GM12878 (cell line): ENCODE measurements at regions not wholly inside any gene's neighbourhood (a gene's known extent, or its start where the extent isn't known, plus 50 kb on each side); places are given as distances from the start of the nearest gene placed in this dataset.

ENCODE experiments used
- ATAC-seq: fragments of 200-7000 bp; cut with Tn5 transposase; 3 replicates; pipeline ENCODE4 v1.9.1; 2020; ENCODE audit warnings: mild to moderate bottlenecking, moderate library complexity
- BruUV-seq: library from RNA; stranded (reverse); fragments of 400-500 nt; replicated peaks from 2 replicates; lab custom pipeline; 2021; lab: Mats Ljungman, UMichigan
- CTCF ChIA-PET: fragments of 300-600 bp; sonication (Branson Sonifier 250); formaldehyde crosslinking; extraction: SDS; loops from one replicate; lab custom pipeline; 2021; ENCODE audit warnings: inconsistent platforms; lab: Yijun Ruan, JAX
- POLR2A ChIA-PET: fragments of 350-600 bp; formaldehyde crosslinking; extraction: SDS; loops from one replicate; lab custom pipeline; 2021; ENCODE audit warnings: inconsistent platforms; lab: Charles Lee
- RAD21 ChIA-PET: fragments of 300-600 bp; sonication (Branson Sonifier 250); formaldehyde crosslinking; loops from one replicate; lab custom pipeline; 2023; ENCODE audit warnings: antibody characterized with exemption; ENCODE audit not compliant: unreplicated experiment; lab: Charles Lee
- SMC1A ChIA-PET: fragments of 300-600 bp; sonication (Branson Sonifier 250); formaldehyde crosslinking; loops from one replicate; lab custom pipeline; 2023; ENCODE audit not compliant: unreplicated experiment, uncharacterized antibody; lab: Charles Lee
- DNase-seq: peaks from one replicate; pipeline ENCODE4 v3.0.0-alpha.2; 2011; ENCODE audit warnings: low read depth, low spot score
- FAIRE-seq: peaks from 3 replicates; lab custom pipeline; 2011; peaks lifted over from hg19 to GRCh38; lab: Jason Lieb, UNC
- H2AFZ ChIP-seq: 2 replicates; pipeline ENCODE4 v1.6.0; 2011; ENCODE audit warnings: low read depth, low read length, control low read depth; ENCODE audit not compliant: control insufficient read depth
- H3K27ac ChIP-seq: 2 replicates; pipeline ENCODE4 v1.5.1; 2011; ENCODE audit warnings: control low read depth; ENCODE audit not compliant: control insufficient read depth, insufficient read depth
- H3K27me3 ChIP-seq, 2 experiments: replicated peaks in 1 of 2; 2 replicates each; pipeline versions ENCODE4 v1.6.0 to v1.6.1; 2011; ENCODE audit warnings: low read length in 1 of 2; ENCODE audit not compliant: control insufficient read depth in 2 of 2, insufficient read depth in 2 of 2
- H3K36me3 ChIP-seq, 2 experiments: 2 replicates each; pipeline ENCODE4 v1.5.1; 2011; ENCODE audit warnings: low read length in 1 of 2; ENCODE audit not compliant: control insufficient read depth in 2 of 2, insufficient read depth in 2 of 2
- H3K4me1 ChIP-seq: 2 replicates; pipeline ENCODE4 v1.6.1; 2011; ENCODE audit warnings: mild to moderate bottlenecking, low read length, moderate library complexity, mixed read lengths; ENCODE audit not compliant: control insufficient read depth, insufficient read depth
- H3K4me2 ChIP-seq: 2 replicates; pipeline ENCODE4 v1.6.0; 2011; ENCODE audit warnings: control low read depth; ENCODE audit not compliant: control insufficient read depth, insufficient read depth
- H3K4me3 ChIP-seq: fragments of 200-600 bp; sonication (generic); 2 replicates; pipeline ENCODE4 v1.5.1; 2016
- H3K79me2 ChIP-seq: 2 replicates; pipeline ENCODE4 v1.6.0; 2011; ENCODE audit warnings: low read length; ENCODE audit not compliant: control insufficient read depth, insufficient read depth
- H3K9ac ChIP-seq: 2 replicates; pipeline ENCODE4 v1.8.0; 2011; ENCODE audit warnings: low read length, control low read depth, mixed read lengths; ENCODE audit not compliant: control insufficient read depth, insufficient read depth
- H3K9me3 ChIP-seq: replicated peaks from 3 replicates; pipeline ENCODE4 v1.5.1; 2011; ENCODE audit warnings: mild to moderate bottlenecking, low read length; ENCODE audit not compliant: control insufficient read depth, insufficient read depth
- H4K20me1 ChIP-seq: 2 replicates; pipeline ENCODE4 v1.6.0; 2011; ENCODE audit not compliant: control insufficient read depth, insufficient read depth
- ATF2 ChIP-seq: IDR thresholded peaks from 2 replicates; pipeline ENCODE4 v1.6.1; 2012; ENCODE audit warnings: low read length, inconsistent platforms
- BCL11A ChIP-seq: IDR thresholded peaks from 2 replicates; pipeline ENCODE4 v1.6.1; 2011; ENCODE audit warnings: low read depth, low read length
- CBFB ChIP-seq: IDR thresholded peaks from 2 replicates; pipeline ENCODE4 v1.6.1; 2016; ENCODE audit warnings: antibody characterized with exemption, low read depth
- E2F4 ChIP-seq: IDR thresholded peaks from 2 replicates; pipeline ENCODE4 v1.6.1; 2012; ENCODE audit warnings: low read depth, low read length, improper control_type of control experiment
- ESRRA ChIP-seq: IDR thresholded peaks from 2 replicates; pipeline ENCODE4 v1.6.1; 2012; ENCODE audit warnings: mild to moderate bottlenecking, low read length, improper control_type of control experiment
- EZH2 ChIP-seq: IDR thresholded peaks from 2 replicates; pipeline ENCODE4 v1.6.1; 2012; ENCODE audit warnings: low read depth, mild to moderate bottlenecking, control low read depth, inconsistent platforms, low read length, borderline replicate concordance; ENCODE audit not compliant: control insufficient read depth
- KAT2A ChIP-seq: conservative IDR thresholded peaks from 2 replicates; pipeline ENCODE4 v1.6.1; 2011; ENCODE audit warnings: low read depth, low read length; ENCODE audit not compliant: control insufficient read depth
- NR2F1 ChIP-seq: fragments of 450-650 bp; conservative IDR thresholded peaks from 2 replicates; pipeline ENCODE4 v1.6.1; 2017; ENCODE audit warnings: mild to moderate bottlenecking
- NRF1 ChIP-seq: conservative IDR thresholded peaks from 2 replicates; pipeline ENCODE4 v1.6.1; 2011; ENCODE audit warnings: mild to moderate bottlenecking, low read depth, low read length, improper control_type of control experiment
- POLR2AphosphoS5 ChIP-seq: IDR thresholded peaks from 2 replicates; pipeline ENCODE4 v1.6.1; 2011; ENCODE audit warnings: mild to moderate bottlenecking, low read length, inconsistent platforms
- RB1 ChIP-seq: fragments of 450-650 bp; formaldehyde crosslinking; IDR thresholded peaks from 2 replicates; pipeline ENCODE4 v1.6.1; 2017; ENCODE audit warnings: mild to moderate bottlenecking, borderline replicate concordance
- SIX5 ChIP-seq: IDR thresholded peaks from 2 replicates; pipeline ENCODE4 v1.6.1; 2011; ENCODE audit warnings: mild to moderate bottlenecking, low read depth, low read length, moderate library complexity; ENCODE audit not compliant: severe bottlenecking
- TBL1XR1 ChIP-seq: IDR thresholded peaks from 2 replicates; pipeline ENCODE4 v1.6.1; 2012; ENCODE audit warnings: low read depth, low read length, improper control_type of control experiment
- USF1 ChIP-seq: IDR thresholded peaks from 2 replicates; pipeline ENCODE4 v1.6.1; 2011; ENCODE audit warnings: borderline replicate concordance, low read depth, mild to moderate bottlenecking, moderate library complexity, mixed read lengths, low read length; ENCODE audit not compliant: insufficient read depth; ENCODE audit errors: extremely low read length
- ZNF207 ChIP-seq: fragments of 450-650 bp; IDR thresholded peaks from 2 replicates; pipeline ENCODE4 v1.6.1; 2014; ENCODE audit warnings: antibody characterized with exemption, mild to moderate bottlenecking, borderline replicate concordance
- ZNF274 ChIP-seq: IDR thresholded peaks from one replicate; pipeline ENCODE4 v1.8.0; 2011; ENCODE audit not compliant: insufficient read length, insufficient read depth
- WGBS: methylation state at CpG from one replicate; pipeline ENCODE4 v1.1.6; 2016; ENCODE audit warnings: low lambda C conversion rate; ENCODE audit not compliant: insufficient replicate concordance, insufficient coverage; ENCODE audit errors: missing lambda C conversion rate; 5-methylcytosine and 5-hydroxymethylcytosine counted together
- in situ Hi-C: fragments of 300-500 bp; cut with MboI; formaldehyde crosslinking; loops from 9 replicates; pipeline ENCODE4 v1.14.3; 2018; ENCODE audit warnings: mixed read lengths
- intact Hi-C: fragments of 100-400 bp; cut with micrococcal nuclease; formaldehyde crosslinking; loops from one replicate; pipeline ENCODE4 v1.14.2; 2022; ENCODE audit not compliant: unreplicated experiment

GRCh38 chr1:47562147-47562546, 124.3 kb downstream of the FOXD2 start:
- Histone ChIP-seq H3K9ac (no peak overlapping the region), H3K4me1 (no peaks in the 10 kb centered on the region), H3K9me3 (no peaks in the 10 kb centered on the region), H3K27me3 (no peaks in the 10 kb centered on the region), H3K79me2 (no peaks in the 10 kb centered on the region), H2AFZ (no peak overlapping the region), H3K4me3 (no peak overlapping the region), H4K20me1 (no peaks in the 10 kb centered on the region), H3K27ac (no peak overlapping the region), H3K4me2 (no peak overlapping the region), H3K36me3 (no peaks in the 10 kb centered on the region)
- DNase-seq (no peak), ATAC-seq (no peak), FAIRE-seq (no peak)
- intact Hi-C loops = no loop called here
- WGBS = 0% methylated on average over 1 of the region's 1 CpG
- in situ Hi-C loops = no loop called here
- BruUV-seq = no TSS peak
- TF ChIP-seq ATF2 (no peak), CBFB (no peak), NRF1 (no peak), ZNF207 (no peak), KAT2A (no peak), USF1 (no peak), POLR2AphosphoS5 (no peak), SIX5 (no peak), ESRRA (no peak), E2F4 (no peak), RB1 (no peak), BCL11A (no peak), NR2F1 (no peak), TBL1XR1 (no peak), EZH2 (no peak), ZNF274 (no peak)
- POLR2A ChIA-PET = no interaction called here
- CTCF ChIA-PET = no interaction called here
- SMC1A ChIA-PET = no interaction called here
- RAD21 ChIA-PET = no interaction called here
